ENCODE measurements at regions not wholly inside any gene's neighbourhood (a gene's known extent, or its start where the extent isn't known, plus 50 kb on each side); places are given as distances from the start of the nearest gene placed in this dataset.

DNA sequence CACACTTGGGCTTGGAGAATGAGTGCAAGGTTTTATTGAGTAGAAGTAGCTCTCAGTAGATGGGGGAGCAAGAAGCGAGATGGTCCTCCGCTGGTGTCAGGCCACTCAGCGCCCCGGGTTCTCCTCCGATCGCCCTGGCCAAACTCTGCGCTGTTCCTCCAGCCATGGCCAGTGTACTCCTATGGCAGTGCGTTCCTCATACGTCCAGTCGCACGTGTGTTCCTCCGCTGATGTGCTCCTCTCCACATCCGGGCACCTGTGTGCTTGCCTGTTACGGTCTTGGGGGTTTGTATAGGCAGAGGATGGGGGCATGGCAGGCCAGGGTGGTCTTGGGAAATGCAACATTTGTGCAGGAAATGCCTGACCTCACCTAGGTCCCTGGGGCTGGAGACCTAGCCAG, 1899.4 kb downstream of the PCDH9 start:
- Histone ChIP-seq H3K9me3 (ENCODE audit: control insufficient read depth in 4 of 4, low read length in 3 of 4) (no peaks in the 10 kb centered on the region), H3K27ac (ENCODE audit: low read depth in 1 of 2, low read length in 2 of 2) (no peak overlapping the region), H3K4me3 (ENCODE audit: low read depth in 1 of 3, low read length in 3 of 3) (no peak overlapping the region), H3K27me3 (ENCODE audit: control insufficient read depth in 4 of 4, insufficient read depth in 4 of 4, low read length in 3 of 4) (no peaks in the 10 kb centered on the region), H3K9ac (ENCODE audit: low read depth in 1 of 2, low read length in 2 of 2) (no peak overlapping the region), H3K4me1 (ENCODE audit: control insufficient read depth in 4 of 4, insufficient read depth in 4 of 4, low read length in 3 of 4) (no peaks in the 10 kb centered on the region), H3K36me3 (ENCODE audit: control insufficient read depth in 4 of 4, insufficient read depth in 3 of 4, low read depth in 1 of 4, low read length in 3 of 4) (no peaks in the 10 kb centered on the region)
- 93% methylated on average over 14 of the region's 14 CpGs for WGBS
- no peak for DNase-seq (ENCODE audit: low spot score)
- TF ChIP-seq HNF4A (conservative IDR thresholded peaks at IDR 0.05) (no peak), RXRA (IDR thresholded peaks at IDR 0.05) (no peak), RAD21 (IDR thresholded peaks at IDR 0.05) (no peak), REST (IDR thresholded peaks at IDR 0.05) (no peak), TAF1 (conservative IDR thresholded peaks at IDR 0.05) (no peak), NR2F2 (IDR thresholded peaks at IDR 0.05) (no peak), YY1 (IDR thresholded peaks at IDR 0.05) (no peak), JUND (IDR thresholded peaks at IDR 0.05) (no peak), MAX (IDR thresholded peaks at IDR 0.05) (no peak), SP1 (IDR thresholded peaks at IDR 0.05) (no peak), FOXA1 (IDR thresholded peaks at IDR 0.05) (no peak), GABPA (IDR thresholded peaks at IDR 0.05 in 1 of 2, conservative IDR thresholded peaks at IDR 0.05 in 1 of 2) (no peak), EGR1 (IDR thresholded peaks at IDR 0.05; ENCODE audit: low read depth in 2 of 2) (no peak), HNF4G (IDR thresholded peaks at IDR 0.05) (no peak), FOXA2 (IDR thresholded peaks at IDR 0.05) (no peak)
- TF ChIP-seq, protein P1, sequence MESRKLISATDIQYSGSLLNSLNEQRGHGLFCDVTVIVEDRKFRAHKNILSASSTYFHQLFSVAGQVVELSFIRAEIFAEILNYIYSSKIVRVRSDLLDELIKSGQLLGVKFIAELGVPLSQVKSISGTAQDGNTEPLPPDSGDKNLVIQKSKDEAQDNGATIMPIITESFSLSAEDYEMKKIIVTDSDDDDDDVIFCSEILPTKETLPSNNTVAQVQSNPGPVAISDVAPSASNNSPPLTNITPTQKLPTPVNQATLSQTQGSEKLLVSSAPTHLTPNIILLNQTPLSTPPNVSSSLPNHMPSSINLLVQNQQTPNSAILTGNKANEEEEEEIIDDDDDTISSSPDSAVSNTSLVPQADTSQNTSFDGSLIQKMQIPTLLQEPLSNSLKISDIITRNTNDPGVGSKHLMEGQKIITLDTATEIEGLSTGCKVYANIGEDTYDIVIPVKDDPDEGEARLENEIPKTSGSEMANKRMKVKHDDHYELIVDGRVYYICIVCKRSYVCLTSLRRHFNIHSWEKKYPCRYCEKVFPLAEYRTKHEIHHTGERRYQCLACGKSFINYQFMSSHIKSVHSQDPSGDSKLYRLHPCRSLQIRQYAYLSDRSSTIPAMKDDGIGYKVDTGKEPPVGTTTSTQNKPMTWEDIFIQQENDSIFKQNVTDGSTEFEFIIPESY (IDR thresholded peaks at IDR 0.05): no peak
- TF ChIP-seq, protein P2, sequence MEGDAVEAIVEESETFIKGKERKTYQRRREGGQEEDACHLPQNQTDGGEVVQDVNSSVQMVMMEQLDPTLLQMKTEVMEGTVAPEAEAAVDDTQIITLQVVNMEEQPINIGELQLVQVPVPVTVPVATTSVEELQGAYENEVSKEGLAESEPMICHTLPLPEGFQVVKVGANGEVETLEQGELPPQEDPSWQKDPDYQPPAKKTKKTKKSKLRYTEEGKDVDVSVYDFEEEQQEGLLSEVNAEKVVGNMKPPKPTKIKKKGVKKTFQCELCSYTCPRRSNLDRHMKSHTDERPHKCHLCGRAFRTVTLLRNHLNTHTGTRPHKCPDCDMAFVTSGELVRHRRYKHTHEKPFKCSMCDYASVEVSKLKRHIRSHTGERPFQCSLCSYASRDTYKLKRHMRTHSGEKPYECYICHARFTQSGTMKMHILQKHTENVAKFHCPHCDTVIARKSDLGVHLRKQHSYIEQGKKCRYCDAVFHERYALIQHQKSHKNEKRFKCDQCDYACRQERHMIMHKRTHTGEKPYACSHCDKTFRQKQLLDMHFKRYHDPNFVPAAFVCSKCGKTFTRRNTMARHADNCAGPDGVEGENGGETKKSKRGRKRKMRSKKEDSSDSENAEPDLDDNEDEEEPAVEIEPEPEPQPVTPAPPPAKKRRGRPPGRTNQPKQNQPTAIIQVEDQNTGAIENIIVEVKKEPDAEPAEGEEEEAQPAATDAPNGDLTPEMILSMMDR (IDR thresholded peaks at IDR 0.05; ENCODE audit: low read depth, low read length, missing input control): no peak
- TF ChIP-seq, protein P3, sequence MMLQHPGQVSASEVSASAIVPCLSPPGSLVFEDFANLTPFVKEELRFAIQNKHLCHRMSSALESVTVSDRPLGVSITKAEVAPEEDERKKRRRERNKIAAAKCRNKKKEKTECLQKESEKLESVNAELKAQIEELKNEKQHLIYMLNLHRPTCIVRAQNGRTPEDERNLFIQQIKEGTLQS (IDR thresholded peaks at IDR 0.05): no peak

Measured in liver (tissue), 8 donors.